ENCODE measurements at regions not wholly inside any gene's neighbourhood (a gene's known extent, or its start where the extent isn't known, plus 50 kb on each side); places are given as distances from the start of the nearest gene placed in this dataset.

GRCh38 chr11:106275151-106275550 lies 197.7 kb downstream of the AASDHPPT start:
- TF ChIP-seq EZH2 (IDR thresholded peaks at IDR 0.05; ENCODE audit: low read length, missing control alignments): no peak
- TF ChIP-seq CTCF (conservative IDR thresholded peaks at IDR 0.05 in 1 of 2, IDR thresholded peaks at IDR 0.05 in 1 of 2; ENCODE audit: low read depth in 1 of 2, low read length in 2 of 2): no peak
